ENCODE measurements at regions not wholly inside any gene's neighbourhood (a gene's known extent, or its start where the extent isn't known, plus 50 kb on each side); places are given as distances from the start of the nearest gene placed in this dataset.

DNA sequence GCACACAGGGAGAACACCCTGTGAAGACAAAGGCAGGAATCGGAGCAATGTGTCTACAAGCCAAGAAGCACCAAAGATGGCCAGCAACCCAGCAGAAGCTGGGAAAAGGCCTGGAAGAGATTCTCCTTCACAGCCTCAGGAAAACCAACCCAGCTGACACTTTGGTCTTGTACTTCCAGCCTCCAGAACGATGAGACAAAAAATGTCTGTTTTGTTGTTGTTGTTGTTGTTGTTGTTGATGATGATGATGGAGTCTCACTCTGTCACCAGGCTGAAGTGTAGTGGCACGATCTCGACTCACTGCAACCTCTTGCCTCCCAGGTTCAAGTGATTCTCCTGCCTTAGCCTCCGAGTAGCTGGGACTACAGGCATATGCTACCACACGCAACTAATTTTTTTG is 157.3 kb downstream of the ETS2 start:
- TF ChIP-seq RFX5 (IDR thresholded peaks at IDR 0.05; ENCODE audit: low read depth, low read length): no peak
- TF ChIP-seq, protein P1, sequence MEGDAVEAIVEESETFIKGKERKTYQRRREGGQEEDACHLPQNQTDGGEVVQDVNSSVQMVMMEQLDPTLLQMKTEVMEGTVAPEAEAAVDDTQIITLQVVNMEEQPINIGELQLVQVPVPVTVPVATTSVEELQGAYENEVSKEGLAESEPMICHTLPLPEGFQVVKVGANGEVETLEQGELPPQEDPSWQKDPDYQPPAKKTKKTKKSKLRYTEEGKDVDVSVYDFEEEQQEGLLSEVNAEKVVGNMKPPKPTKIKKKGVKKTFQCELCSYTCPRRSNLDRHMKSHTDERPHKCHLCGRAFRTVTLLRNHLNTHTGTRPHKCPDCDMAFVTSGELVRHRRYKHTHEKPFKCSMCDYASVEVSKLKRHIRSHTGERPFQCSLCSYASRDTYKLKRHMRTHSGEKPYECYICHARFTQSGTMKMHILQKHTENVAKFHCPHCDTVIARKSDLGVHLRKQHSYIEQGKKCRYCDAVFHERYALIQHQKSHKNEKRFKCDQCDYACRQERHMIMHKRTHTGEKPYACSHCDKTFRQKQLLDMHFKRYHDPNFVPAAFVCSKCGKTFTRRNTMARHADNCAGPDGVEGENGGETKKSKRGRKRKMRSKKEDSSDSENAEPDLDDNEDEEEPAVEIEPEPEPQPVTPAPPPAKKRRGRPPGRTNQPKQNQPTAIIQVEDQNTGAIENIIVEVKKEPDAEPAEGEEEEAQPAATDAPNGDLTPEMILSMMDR (conservative IDR thresholded peaks at IDR 0.05; ENCODE audit: low read depth, low read length): no peak
- TF ChIP-seq POLR2A (IDR thresholded peaks at IDR 0.05; ENCODE audit: low read depth, low read length): no peak
- TF ChIP-seq, protein P2, sequence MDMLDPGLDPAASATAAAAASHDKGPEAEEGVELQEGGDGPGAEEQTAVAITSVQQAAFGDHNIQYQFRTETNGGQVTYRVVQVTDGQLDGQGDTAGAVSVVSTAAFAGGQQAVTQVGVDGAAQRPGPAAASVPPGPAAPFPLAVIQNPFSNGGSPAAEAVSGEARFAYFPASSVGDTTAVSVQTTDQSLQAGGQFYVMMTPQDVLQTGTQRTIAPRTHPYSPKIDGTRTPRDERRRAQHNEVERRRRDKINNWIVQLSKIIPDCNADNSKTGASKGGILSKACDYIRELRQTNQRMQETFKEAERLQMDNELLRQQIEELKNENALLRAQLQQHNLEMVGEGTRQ (IDR thresholded peaks at IDR 0.05; ENCODE audit: low read depth, low read length): no peak
- TF ChIP-seq RAD21 (IDR thresholded peaks at IDR 0.05; ENCODE audit: low read length): no peak
- TF ChIP-seq SMC3 (IDR thresholded peaks at IDR 0.05; ENCODE audit: low read depth, low read length): no peak
- no peak for TF ChIP-seq BHLHE40 (IDR thresholded peaks at IDR 0.05; ENCODE audit: low read depth, low read length)
- TF ChIP-seq RCOR1 (IDR thresholded peaks at IDR 0.05; ENCODE audit: insufficient replicate concordance, low read length): no peak
- TF ChIP-seq NFE2L2 (IDR thresholded peaks at IDR 0.05; ENCODE audit: low read depth, low read length): no peak
